22Rv1 (cell line): ENCODE measurements at regions not wholly inside any gene's neighbourhood (a gene's known extent, or its start where the extent isn't known, plus 50 kb on each side); places are given as distances from the start of the nearest gene placed in this dataset.

Experiments used
- CTCF ChIP-seq: fragments of 450-650 bp; IDR thresholded peaks from 2 replicates; pipeline ENCODE4 v1.5.1; 2017; ENCODE audit warnings: mild to moderate bottlenecking
- ZFX ChIP-seq: fragments of 450-650 bp; IDR thresholded peaks from 2 replicates; pipeline ENCODE4 v1.6.1; 2017; ENCODE audit warnings: antibody characterized with exemption, borderline replicate concordance

DNA sequence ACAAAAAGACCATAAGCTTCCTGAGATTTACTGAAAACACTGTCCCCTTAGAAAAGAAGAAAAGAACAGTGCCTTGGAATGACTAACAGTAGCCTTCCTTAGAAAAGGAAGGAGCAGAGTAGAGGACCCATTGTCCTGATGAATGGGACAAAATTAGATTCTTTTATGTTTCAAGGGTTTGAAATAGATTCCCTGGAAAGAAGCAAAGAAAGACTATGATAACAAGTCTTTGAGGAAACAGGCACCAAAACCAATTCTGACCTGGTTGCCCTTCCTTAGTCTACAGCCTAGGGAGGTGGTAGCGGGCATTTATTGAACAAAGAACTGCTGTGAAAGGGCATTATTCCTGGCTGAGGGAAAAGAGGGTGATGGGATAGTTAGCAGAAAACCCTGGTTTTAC, 1024.8 kb downstream of the TBL1XR1 start:
- TF ChIP-seq CTCF = no peak
- no peak for TF ChIP-seq ZFX
